ENCODE measurements at regions not wholly inside any gene's neighbourhood (a gene's known extent, or its start where the extent isn't known, plus 50 kb on each side); places are given as distances from the start of the nearest gene placed in this dataset.

GRCh38 chr6:126419901-126420300, 80.0 kb downstream of the CENPW start:
- Mint-ChIP-seq H3K27ac (no peak overlapping the region), H3K9me3 (peaks cover 2 to 5% (median 3%) of the 10 kb centered on the region in 3 donors), H3K36me3 (peaks cover 3% of the 10 kb centered on the region), H3K4me1 (no peaks in the 10 kb centered on the region), H3K4me3 (no peak overlapping the region), H3K27me3 (no peaks in the 10 kb centered on the region)

- Mint-ChIP-seq H3K36me3 (no peaks in the 10 kb centered on the region), H3K9me3 (peaks cover 0 to 2% (median under 1%) of the 10 kb centered on the region in 3 donors), H3K27me3 (no peaks in the 10 kb centered on the region), H3K27ac (no peak overlapping the region), H3K4me1 (no peaks in the 10 kb centered on the region), H3K4me3 (no peak overlapping the region)
Observed at GRCh38 chr6:126422912-126423311, 83.0 kb downstream of the CENPW start.

- Mint-ChIP-seq H3K36me3 (no peaks in the 10 kb centered on the region), H3K4me3 (no peak overlapping the region), H3K27ac (no peak overlapping the region), H3K9me3 (peaks cover 0 to 2% (median 0%) of the 10 kb centered on the region in 3 donors), H3K4me1 (no peaks in the 10 kb centered on the region), H3K27me3 (no peaks in the 10 kb centered on the region)
Observed at GRCh38 chr6:126427713-126428112, 87.8 kb downstream of the CENPW start.

GRCh38 chr6:126429866-126430265, 90.0 kb downstream of the CENPW start:
- Mint-ChIP-seq H3K4me1 (no peaks in the 10 kb centered on the region), H3K27ac (no peak overlapping the region), H3K27me3 (no peaks in the 10 kb centered on the region), H3K9me3 (peaks cover 0 to 2% (median 0%) of the 10 kb centered on the region in 3 donors), H3K36me3 (no peaks in the 10 kb centered on the region), H3K4me3 (no peak overlapping the region)

- no peaks in the 10 kb centered on the region for H3K27me3 Mint-ChIP-seq
- no peaks in the 10 kb centered on the region for H3K36me3 Mint-ChIP-seq
- no peak overlapping the region for H3K27ac Mint-ChIP-seq
- no peak overlapping the region for H3K4me3 Mint-ChIP-seq
- H3K9me3 Mint-ChIP-seq = peaks cover 0 to 2% (median 0%) of the 10 kb centered on the region in 3 donors
- no peaks in the 10 kb centered on the region for H3K4me1 Mint-ChIP-seq
Observed at GRCh38 chr6:126432564-126432963, 92.6 kb downstream of the CENPW start.

GRCh38 chr6:126433927-126434326, 94.0 kb downstream of the CENPW start:
- no peaks in the 10 kb centered on the region for H3K27me3 Mint-ChIP-seq

GRCh38 chr6:126437205-126437604, 97.3 kb downstream of the CENPW start:
- Mint-ChIP-seq H3K4me1 (no peaks in the 10 kb centered on the region), H3K9me3 (peaks cover 0 to 7% (median 0%) of the 10 kb centered on the region in 3 donors)

More at GRCh38 chr6:126433927-126434326, 94.0 kb downstream of the CENPW start:
- Mint-ChIP-seq H3K27ac (no peak overlapping the region), H3K9me3 (peaks cover 0 to 2% (median 0%) of the 10 kb centered on the region in 3 donors), H3K4me3 (no peak overlapping the region), H3K4me1 (no peaks in the 10 kb centered on the region), H3K36me3 (no peaks in the 10 kb centered on the region)

GRCh38 chr6:126439040-126439439, 99.1 kb downstream of the CENPW start:
- Mint-ChIP-seq H3K4me3 (no peak overlapping the region), H3K36me3 (no peaks in the 10 kb centered on the region), H3K4me1 (no peaks in the 10 kb centered on the region), H3K9me3 (peaks cover 0 to 8% (median 0%) of the 10 kb centered on the region in 3 donors), H3K27ac (no peak overlapping the region), H3K27me3 (no peaks in the 10 kb centered on the region)

More at GRCh38 chr6:126437205-126437604, 97.3 kb downstream of the CENPW start:
- no peaks in the 10 kb centered on the region for H3K27me3 Mint-ChIP-seq
- no peak overlapping the region for H3K27ac Mint-ChIP-seq
- no peak overlapping the region for H3K4me3 Mint-ChIP-seq
- no peaks in the 10 kb centered on the region for H3K36me3 Mint-ChIP-seq

GRCh38 chr6:126440923-126441322, 101.0 kb downstream of the CENPW start:
- no peak overlapping the region for H3K4me3 Mint-ChIP-seq
- no peaks in the 10 kb centered on the region for H3K27me3 Mint-ChIP-seq
- no peaks in the 10 kb centered on the region for H3K36me3 Mint-ChIP-seq
- H3K27ac Mint-ChIP-seq = no peak overlapping the region
- H3K4me1 Mint-ChIP-seq = no peaks in the 10 kb centered on the region
- peaks cover 0 to 8% (median 0%) of the 10 kb centered on the region in 3 donors for H3K9me3 Mint-ChIP-seq

- no peak overlapping the region for H3K4me3 Mint-ChIP-seq
- H3K9me3 Mint-ChIP-seq = peaks cover 0 to 8% (median 0%) of the 10 kb centered on the region in 3 donors
- no peaks in the 10 kb centered on the region for H3K27me3 Mint-ChIP-seq
Observed at GRCh38 chr6:126444659-126445273, 104.9 kb downstream of the CENPW start.

GRCh38 chr6:126446248-126446647, 106.3 kb downstream of the CENPW start:
- no peaks in the 10 kb centered on the region for H3K27me3 Mint-ChIP-seq
- no peak overlapping the region for H3K4me3 Mint-ChIP-seq
- no peak overlapping the region for H3K27ac Mint-ChIP-seq
- H3K36me3 Mint-ChIP-seq = no peaks in the 10 kb centered on the region
- peaks cover 0 to 8% (median 0%) of the 10 kb centered on the region in 3 donors for H3K9me3 Mint-ChIP-seq
- no peaks in the 10 kb centered on the region for H3K4me1 Mint-ChIP-seq

More at GRCh38 chr6:126444659-126445273, 104.9 kb downstream of the CENPW start:
- Mint-ChIP-seq H3K4me1 (no peaks in the 10 kb centered on the region), H3K27ac (no peak overlapping the region), H3K36me3 (no peaks in the 10 kb centered on the region)

- Mint-ChIP-seq H3K27me3 (peaks cover 2% of the 10 kb centered on the region), H3K4me1 (no peaks in the 10 kb centered on the region), H3K36me3 (peaks cover 2% of the 10 kb centered on the region), H3K27ac (no peak overlapping the region), H3K4me3 (no peak overlapping the region), H3K9me3 (no peaks in the 10 kb centered on the region)
Observed at GRCh38 chr6:126447367-126447766, 107.5 kb downstream of the CENPW start.

- Mint-ChIP-seq H3K4me1 (no peaks in the 10 kb centered on the region), H3K27ac (no peak overlapping the region), H3K36me3 (no peaks in the 10 kb centered on the region), H3K9me3 (peaks cover 0 to 12% (median 7%) of the 10 kb centered on the region in 3 donors), H3K4me3 (no peak overlapping the region), H3K27me3 (peaks cover 1% of the 10 kb centered on the region)
Observed at GRCh38 chr6:126461045-126461444, 121.1 kb downstream of the CENPW start.

GRCh38 chr6:126464245-126464644, 124.3 kb downstream of the CENPW start:
- Mint-ChIP-seq H3K4me3 (no peak overlapping the region), H3K27ac (no peak overlapping the region), H3K4me1 (no peaks in the 10 kb centered on the region), H3K27me3 (peaks cover 1% of the 10 kb centered on the region), H3K9me3 (peaks cover 0 to 5% (median 4%) of the 10 kb centered on the region in 3 donors), H3K36me3 (no peaks in the 10 kb centered on the region)

- H3K27me3 Mint-ChIP-seq = no peaks in the 10 kb centered on the region
- no peak overlapping the region for H3K27ac Mint-ChIP-seq
- H3K36me3 Mint-ChIP-seq = no peaks in the 10 kb centered on the region
- peaks cover 0 to 3% (median 0%) of the 10 kb centered on the region in 3 donors for H3K9me3 Mint-ChIP-seq
- no peak overlapping the region for H3K4me3 Mint-ChIP-seq
- H3K4me1 Mint-ChIP-seq = no peaks in the 10 kb centered on the region
Observed at GRCh38 chr6:126475449-126475848, 135.5 kb downstream of the CENPW start.

- no peaks in the 10 kb centered on the region for H3K36me3 Mint-ChIP-seq
- no peaks in the 10 kb centered on the region for H3K4me1 Mint-ChIP-seq
- no peaks in the 10 kb centered on the region for H3K27me3 Mint-ChIP-seq
- H3K9me3 Mint-ChIP-seq = no peaks in the 10 kb centered on the region
- H3K4me3 Mint-ChIP-seq = no peak overlapping the region
- H3K27ac Mint-ChIP-seq = no peak overlapping the region
Observed at GRCh38 chr6:126477678-126478077, 137.8 kb downstream of the CENPW start.
